RWPE2 (cell line): ENCODE measurements at regions not wholly inside any gene's neighbourhood (a gene's known extent, or its start where the extent isn't known, plus 50 kb on each side); places are given as distances from the start of the nearest gene placed in this dataset.
A peak's percentile ranks its signal among the peaks of the same experiment; 100 is the strongest.

ENCODE experiments used
- ATAC-seq: fragments of 200-7000 bp; cut with Tn5 transposase; 3 replicates; pipeline ENCODE4 v1.9.1; 2021; ENCODE audit warnings: low read depth
- DNase-seq: peaks from one replicate; pipeline ENCODE4 v3.0.0-alpha.2; 2020; ENCODE audit warnings: low spot score
- H3K27ac ChIP-seq: fragments of 450-650 bp; 2 replicates; pipeline ENCODE4 v1.5.1; 2017; ENCODE audit warnings: mild to moderate bottlenecking; ENCODE audit not compliant: poor library complexity, severe bottlenecking
- H3K27me3 ChIP-seq: fragments of 250-450 bp; sonication (Bioruptor Pico); 2 replicates; pipeline ENCODE4 v1.5.1; 2021; ENCODE audit warnings: mild to moderate bottlenecking, moderate library complexity; ENCODE audit not compliant: insufficient read depth, poor library complexity, severe bottlenecking
- H3K36me3 ChIP-seq: fragments of 250-450 bp; sonication (Bioruptor Pico); 2 replicates; pipeline ENCODE4 v1.5.1; 2020; ENCODE audit warnings: low read depth, mild to moderate bottlenecking, moderate library complexity
- H3K4me1 ChIP-seq: fragments of 250-450 bp; sonication (Bioruptor Pico); 2 replicates; pipeline ENCODE4 v1.5.1; 2021; ENCODE audit warnings: mild to moderate bottlenecking, moderate library complexity; ENCODE audit not compliant: insufficient read depth, poor library complexity, severe bottlenecking
- H3K4me3 ChIP-seq: fragments of 250-450 bp; sonication (Bioruptor Pico); 2 replicates; pipeline ENCODE4 v1.5.1; 2021; ENCODE audit warnings: mild to moderate bottlenecking, moderate library complexity; ENCODE audit not compliant: severe bottlenecking
- H3K9me3 ChIP-seq: fragments of 250-450 bp; sonication (Bioruptor Pico); 2 replicates; pipeline ENCODE4 v1.5.1; 2021; ENCODE audit warnings: mild to moderate bottlenecking, moderate library complexity; ENCODE audit not compliant: severe bottlenecking
- CTCF ChIP-seq: fragments of 450-650 bp; IDR thresholded peaks from one replicate; pipeline ENCODE4 v1.5.1; 2017; ENCODE audit warnings: mild to moderate bottlenecking, moderate library complexity; ENCODE audit not compliant: poor library complexity, severe bottlenecking

- Histone ChIP-seq H3K4me1 (peaks cover 9% of the 10 kb centered on the region), H3K27me3 (no peaks in the 10 kb centered on the region), H3K4me3 (no peak overlapping the region), H3K36me3 (no peaks in the 10 kb centered on the region), H3K27ac (peak overlapping the region; percentile 9), H3K9me3 (peaks cover 11% of the 10 kb centered on the region)
- ATAC-seq (peak; percentile 67), DNase-seq (no peak)
- TF ChIP-seq CTCF, result no peak
Measured at GRCh38 chr3:16084887-16085286, 89.6 kb upstream of the GALNT15 start.

- no peak for ATAC-seq
- no peak overlapping the region for H3K27ac ChIP-seq
- peaks cover 12% of the 10 kb centered on the region for H3K4me1 ChIP-seq
- no peak for TF ChIP-seq CTCF
- no peak overlapping the region for H3K4me3 ChIP-seq
- H3K9me3 ChIP-seq, result peaks cover 11% of the 10 kb centered on the region
- H3K36me3 ChIP-seq, result no peaks in the 10 kb centered on the region
- H3K27me3 ChIP-seq, result no peaks in the 10 kb centered on the region
- no peak for DNase-seq
Measured at GRCh38 chr3:16085410-16085809, 89.1 kb upstream of the GALNT15 start.

GRCh38 chr3:16085884-16086608, 88.4 kb upstream of the GALNT15 start:
- no peak for DNase-seq
- no peaks in the 10 kb centered on the region for H3K27me3 ChIP-seq
- TF ChIP-seq CTCF, result no peak
- no peaks in the 10 kb centered on the region for H3K36me3 ChIP-seq
- no peak overlapping the region for H3K4me3 ChIP-seq
- peaks cover 15% of the 10 kb centered on the region for H3K4me1 ChIP-seq
- peaks cover 11% of the 10 kb centered on the region for H3K9me3 ChIP-seq
- no peak for ATAC-seq
- H3K27ac ChIP-seq, result no peak overlapping the region

- Histone ChIP-seq H3K36me3 (no peaks in the 10 kb centered on the region), H3K9me3 (peaks cover 7% of the 10 kb centered on the region), H3K27ac (no peak overlapping the region), H3K4me1 (peaks cover 15% of the 10 kb centered on the region), H3K4me3 (no peak overlapping the region), H3K27me3 (no peaks in the 10 kb centered on the region)
- TF ChIP-seq CTCF, result no peak
- ATAC-seq, result no peak
- DNase-seq, result no peak
Measured at GRCh38 chr3:16086690-16087089, 87.8 kb upstream of the GALNT15 start.

DNA sequence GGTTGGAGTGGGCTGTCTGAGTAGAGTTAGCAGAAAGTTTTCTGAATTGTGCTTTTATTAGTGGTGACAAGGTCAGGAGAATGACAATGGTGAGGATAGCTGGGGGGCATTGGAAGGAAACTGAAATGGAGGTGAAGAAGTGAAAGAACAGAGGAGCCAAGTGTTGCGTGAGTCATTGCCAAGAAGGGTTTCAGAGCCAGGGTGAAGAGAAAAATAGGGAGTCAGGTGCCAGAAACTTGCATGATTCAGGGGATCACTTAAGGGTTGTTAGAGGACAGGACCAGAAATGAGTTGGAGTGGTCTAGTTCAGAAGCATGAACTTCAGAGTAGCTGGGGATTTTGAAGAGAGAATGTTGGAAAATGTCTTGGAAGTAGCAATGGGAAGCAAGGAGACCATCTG, 86.0 kb upstream of the GALNT15 start:
- no peak for TF ChIP-seq CTCF
- Histone ChIP-seq H3K4me1 (peaks cover 15% of the 10 kb centered on the region), H3K4me3 (no peak overlapping the region), H3K36me3 (no peaks in the 10 kb centered on the region), H3K9me3 (no peaks in the 10 kb centered on the region), H3K27ac (no peak overlapping the region), H3K27me3 (no peaks in the 10 kb centered on the region)
- DNase-seq, result no peak
- ATAC-seq, result no peak
